ENCODE measurements at regions not wholly inside any gene's neighbourhood (a gene's known extent, or its start where the extent isn't known, plus 50 kb on each side); places are given as distances from the start of the nearest gene placed in this dataset.
A peak's percentile ranks its signal among the peaks of the same experiment; 100 is the strongest.

DNA sequence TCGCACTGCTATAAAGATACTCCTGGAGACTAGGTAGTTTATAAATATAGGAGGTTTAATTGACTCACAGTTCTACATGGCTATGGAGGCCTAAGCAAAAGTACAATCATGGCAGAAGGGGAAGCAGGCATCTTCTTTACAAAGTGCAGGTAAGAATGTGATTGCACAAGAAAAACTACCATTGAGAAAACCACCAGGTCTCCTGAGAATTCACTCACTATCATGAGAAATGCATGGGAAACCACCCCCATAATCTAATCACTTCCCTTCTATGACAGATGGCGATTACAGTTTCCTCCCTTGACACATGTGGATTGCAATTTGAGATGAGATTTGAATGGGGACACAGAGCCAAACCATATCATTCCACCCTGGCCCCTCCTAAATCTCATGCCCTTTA is 121.2 kb upstream of the ST8SIA4 start:
- no peak for ATAC-seq (ENCODE audit: insufficient read depth, low read depth)
- H3K9ac ChIP-seq (ENCODE audit: low read depth, low read length), result no peak overlapping the region
- TF ChIP-seq EZH2 (IDR thresholded peaks at IDR 0.05; ENCODE audit: borderline replicate concordance, low read depth, low read length, severe bottlenecking), result no peak
- TF ChIP-seq, protein P1, sequence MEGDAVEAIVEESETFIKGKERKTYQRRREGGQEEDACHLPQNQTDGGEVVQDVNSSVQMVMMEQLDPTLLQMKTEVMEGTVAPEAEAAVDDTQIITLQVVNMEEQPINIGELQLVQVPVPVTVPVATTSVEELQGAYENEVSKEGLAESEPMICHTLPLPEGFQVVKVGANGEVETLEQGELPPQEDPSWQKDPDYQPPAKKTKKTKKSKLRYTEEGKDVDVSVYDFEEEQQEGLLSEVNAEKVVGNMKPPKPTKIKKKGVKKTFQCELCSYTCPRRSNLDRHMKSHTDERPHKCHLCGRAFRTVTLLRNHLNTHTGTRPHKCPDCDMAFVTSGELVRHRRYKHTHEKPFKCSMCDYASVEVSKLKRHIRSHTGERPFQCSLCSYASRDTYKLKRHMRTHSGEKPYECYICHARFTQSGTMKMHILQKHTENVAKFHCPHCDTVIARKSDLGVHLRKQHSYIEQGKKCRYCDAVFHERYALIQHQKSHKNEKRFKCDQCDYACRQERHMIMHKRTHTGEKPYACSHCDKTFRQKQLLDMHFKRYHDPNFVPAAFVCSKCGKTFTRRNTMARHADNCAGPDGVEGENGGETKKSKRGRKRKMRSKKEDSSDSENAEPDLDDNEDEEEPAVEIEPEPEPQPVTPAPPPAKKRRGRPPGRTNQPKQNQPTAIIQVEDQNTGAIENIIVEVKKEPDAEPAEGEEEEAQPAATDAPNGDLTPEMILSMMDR (IDR thresholded peaks at IDR 0.05; ENCODE audit: borderline replicate concordance, extremely low read depth, low read length, poor library complexity, severe bottlenecking), result no peak

DNA sequence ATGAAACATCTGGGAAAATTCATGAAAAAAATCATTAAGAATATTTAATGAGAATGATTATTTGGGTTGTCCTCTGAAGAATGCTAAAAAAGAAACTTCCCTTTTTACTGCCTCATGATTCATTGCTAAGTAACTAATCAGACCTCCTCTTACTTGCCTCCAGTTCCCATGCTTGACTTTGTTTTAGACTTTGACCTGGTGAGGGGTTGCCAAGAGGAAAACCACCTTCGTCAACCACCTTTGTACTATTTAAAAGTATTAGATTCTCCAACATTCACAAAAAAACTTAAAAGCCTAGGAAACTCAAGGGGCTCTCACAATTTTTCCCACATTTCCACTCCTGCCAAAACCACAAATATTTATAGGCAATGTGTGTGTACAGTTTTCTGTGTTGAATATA is 115.2 kb upstream of the ST8SIA4 start:
- no peak overlapping the region for H3K4me2 ChIP-seq (ENCODE audit: insufficient read depth, low read length)
- no peak overlapping the region for H3K4me3 ChIP-seq (ENCODE audit: low read depth in 1 of 2, low read length in 2 of 2)
- H3K79me2 ChIP-seq (ENCODE audit: insufficient read depth, low read length), result no peaks in the 10 kb centered on the region
- no peak overlapping the region for H3K27ac ChIP-seq (ENCODE audit: low read length)
- no peaks in the 10 kb centered on the region for H3K4me1 ChIP-seq (ENCODE audit: insufficient read depth, low read length)
- no peak overlapping the region for H2AFZ ChIP-seq (ENCODE audit: low read depth, low read length)
- no peak for ATAC-seq (ENCODE audit: insufficient read depth, low read depth)
- no peaks in the 10 kb centered on the region for H3K27me3 ChIP-seq (ENCODE audit: insufficient read depth, low read length, poor library complexity)
- H3K9me3 ChIP-seq (ENCODE audit: insufficient read depth, low read length, severe bottlenecking), result no peaks in the 10 kb centered on the region
- no peaks in the 10 kb centered on the region for H4K20me1 ChIP-seq (ENCODE audit: insufficient read depth, low read length)
- H3K36me3 ChIP-seq (ENCODE audit: insufficient read depth, low read length), result no peaks in the 10 kb centered on the region
- DNase-seq, result no peak
- TF ChIP-seq EZH2 (IDR thresholded peaks at IDR 0.05; ENCODE audit: borderline replicate concordance, low read depth, low read length, severe bottlenecking), result no peak
- TF ChIP-seq, protein P1 (IDR thresholded peaks at IDR 0.05; ENCODE audit: borderline replicate concordance, extremely low read depth, low read length, poor library complexity, severe bottlenecking), result no peak
- no peak overlapping the region for H3K9ac ChIP-seq (ENCODE audit: low read depth, low read length)

More for the DNA sequence above, 121.2 kb upstream of the ST8SIA4 start:
- Histone ChIP-seq H3K4me3 (ENCODE audit: low read depth in 1 of 2, low read length in 2 of 2) (no peak overlapping the region), H2AFZ (ENCODE audit: low read depth, low read length) (no peak overlapping the region), H4K20me1 (ENCODE audit: insufficient read depth, low read length) (no peaks in the 10 kb centered on the region), H3K4me1 (ENCODE audit: insufficient read depth, low read length) (0 out of 2 replicates have a peak, but pooled peaks cover 3% of the 10 kb centered on the region), H3K79me2 (ENCODE audit: insufficient read depth, low read length) (no peaks in the 10 kb centered on the region), H3K36me3 (ENCODE audit: insufficient read depth, low read length) (no peaks in the 10 kb centered on the region), H3K9me3 (ENCODE audit: insufficient read depth, low read length, severe bottlenecking) (peaks cover 13% of the 10 kb centered on the region), H3K4me2 (ENCODE audit: insufficient read depth, low read length) (no peak overlapping the region), H3K27ac (ENCODE audit: low read length) (no peak overlapping the region), H3K27me3 (ENCODE audit: insufficient read depth, low read length, poor library complexity) (no peaks in the 10 kb centered on the region)
- DNase-seq, result no peak

DNA sequence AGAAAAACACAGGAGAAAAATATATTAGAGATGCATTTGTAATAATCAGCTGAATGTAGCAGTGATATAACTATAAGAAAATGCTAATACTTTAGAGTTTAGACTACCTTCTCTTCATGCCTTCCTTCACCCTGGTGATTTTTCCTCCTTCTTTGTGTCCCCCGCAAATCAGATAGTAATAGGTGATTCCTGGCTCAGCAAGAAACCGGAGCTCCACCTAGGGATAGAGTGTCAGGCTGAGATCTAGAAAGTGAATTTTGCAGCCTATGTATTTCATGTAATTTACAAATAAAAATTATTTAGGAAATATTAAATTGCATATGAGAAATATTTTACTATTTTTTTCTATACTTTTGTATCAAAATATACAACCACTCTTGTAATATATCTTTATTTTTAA is 109.8 kb upstream of the ST8SIA4 start:
- H3K4me1 ChIP-seq (ENCODE audit: insufficient read depth, low read length), result no peaks in the 10 kb centered on the region
- H3K9me3 ChIP-seq (ENCODE audit: insufficient read depth, low read length, severe bottlenecking), result no peaks in the 10 kb centered on the region
- DNase-seq, result no peak
- no peaks in the 10 kb centered on the region for H3K79me2 ChIP-seq (ENCODE audit: insufficient read depth, low read length)
- H3K4me2 ChIP-seq (ENCODE audit: insufficient read depth, low read length), result no peak overlapping the region
- H3K36me3 ChIP-seq (ENCODE audit: insufficient read depth, low read length), result no peaks in the 10 kb centered on the region
- no peak overlapping the region for H3K4me3 ChIP-seq (ENCODE audit: low read depth in 1 of 2, low read length in 2 of 2)
- no peaks in the 10 kb centered on the region for H3K27me3 ChIP-seq (ENCODE audit: insufficient read depth, low read length, poor library complexity)
- no peaks in the 10 kb centered on the region for H4K20me1 ChIP-seq (ENCODE audit: insufficient read depth, low read length)
- no peak overlapping the region for H2AFZ ChIP-seq (ENCODE audit: low read depth, low read length)
- no peak for TF ChIP-seq EZH2 (IDR thresholded peaks at IDR 0.05; ENCODE audit: borderline replicate concordance, low read depth, low read length, severe bottlenecking)
- TF ChIP-seq, protein P1 (IDR thresholded peaks at IDR 0.05; ENCODE audit: borderline replicate concordance, extremely low read depth, low read length, poor library complexity, severe bottlenecking), result peak; percentile 33
- no peak for ATAC-seq (ENCODE audit: insufficient read depth, low read depth)
- H3K27ac ChIP-seq (ENCODE audit: low read length), result no peak overlapping the region
- H3K9ac ChIP-seq (ENCODE audit: low read depth, low read length), result no peak overlapping the region

Data from DND-41 (cell line).